ENCODE measurements at regions not wholly inside any gene's neighbourhood (a gene's known extent, or its start where the extent isn't known, plus 50 kb on each side); places are given as distances from the start of the nearest gene placed in this dataset.

GRCh38 chr4:45353161-45353560, 626.8 kb upstream of the GNPDA2 start:
- TF ChIP-seq CTCF (conservative IDR thresholded peaks at IDR 0.05 in 1 of 2, IDR thresholded peaks at IDR 0.05 in 1 of 2; ENCODE audit: low read depth in 1 of 2, low read length in 2 of 2) (no peak), EZH2 (IDR thresholded peaks at IDR 0.05; ENCODE audit: low read length, missing control alignments) (no peak)

All from fibroblast of lung (primary cell).